Fibroblast of lung (primary cell): ENCODE measurements at regions not wholly inside any gene's neighbourhood (a gene's known extent, or its start where the extent isn't known, plus 50 kb on each side); places are given as distances from the start of the nearest gene placed in this dataset.

Experiments
- CTCF ChIP-seq, 2 donors: IDR thresholded peaks in 1 of 2; conservative IDR thresholded peaks in 1 of 2; 1 replicate in 1 of 2; 2 replicates in 1 of 2; pipeline ENCODE4 v1.5.1; 2011 to 2012; ENCODE audit warnings: low read length in 2 of 2, control low read depth in 1 of 2, inconsistent platforms in 1 of 2, low read depth in 1 of 2, mild to moderate bottlenecking in 1 of 2
- EZH2 ChIP-seq: IDR thresholded peaks from 2 replicates; pipeline ENCODE4 v1.5.1; 2012; ENCODE audit warnings: low read length, control low read depth, mild to moderate bottlenecking; ENCODE audit errors: missing control alignments

- TF ChIP-seq CTCF (conservative IDR thresholded peaks at IDR 0.05 in 1 of 2, IDR thresholded peaks at IDR 0.05 in 1 of 2; ENCODE audit: low read depth in 1 of 2, low read length in 2 of 2) (no peak), EZH2 (no peak)
These were observed 127.8 kb upstream of the MAP3K4 start for GRCh38 chr6:160863782-160864181.
